Activated CD4-positive, alpha-beta T cell treated with anti-CD3 and anti-CD28 coated beads, Interleukin-2, Interleukin-6, amounts not matched to agents 100 ng/mL and 50 ng/mL, durations not matched to agents 16 hours and 8 hours (primary cell): ENCODE measurements at regions not wholly inside any gene's neighbourhood (a gene's known extent, or its start where the extent isn't known, plus 50 kb on each side); places are given as distances from the start of the nearest gene placed in this dataset.

Source experiments
- DNase-seq: peaks from one replicate; pipeline ENCODE4 v3.0.0-alpha.2; 2020

DNA sequence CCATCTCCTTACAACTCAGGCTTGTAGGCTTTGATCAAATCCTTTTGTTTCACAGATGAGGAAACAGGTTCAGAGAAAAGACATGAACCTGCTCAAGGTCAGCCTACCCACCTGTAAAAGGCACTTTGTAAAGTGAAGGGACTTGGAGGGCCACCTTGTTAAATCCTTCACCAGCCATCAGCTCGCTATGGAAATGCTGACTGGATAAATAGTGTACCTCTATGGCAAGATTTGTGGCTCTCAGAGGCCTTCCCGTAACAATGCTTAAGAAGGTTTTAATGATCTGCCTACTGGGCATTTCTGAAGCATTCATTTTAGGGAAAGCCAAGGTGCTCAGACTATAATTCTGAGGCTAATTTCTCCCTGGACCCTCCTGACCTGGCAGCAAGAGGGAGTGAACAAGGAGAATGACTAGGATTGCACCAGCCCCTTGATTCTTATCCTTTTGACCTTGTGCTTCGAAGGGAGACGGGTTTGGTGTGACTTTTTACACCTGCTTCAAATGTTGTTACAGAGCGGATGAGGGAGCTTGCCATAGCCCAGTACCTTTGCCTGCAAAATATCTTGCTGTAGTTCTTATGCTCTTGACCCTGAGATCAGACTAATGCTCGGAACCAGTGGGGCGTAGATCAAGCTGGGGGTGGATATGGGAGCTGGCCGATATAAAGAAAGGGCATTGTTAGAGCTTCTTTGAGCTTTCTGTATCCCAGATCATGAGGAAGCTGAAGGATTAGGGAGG lies 90.9 kb upstream of the CXCR4 start:
- no peak for DNase-seq

DNA sequence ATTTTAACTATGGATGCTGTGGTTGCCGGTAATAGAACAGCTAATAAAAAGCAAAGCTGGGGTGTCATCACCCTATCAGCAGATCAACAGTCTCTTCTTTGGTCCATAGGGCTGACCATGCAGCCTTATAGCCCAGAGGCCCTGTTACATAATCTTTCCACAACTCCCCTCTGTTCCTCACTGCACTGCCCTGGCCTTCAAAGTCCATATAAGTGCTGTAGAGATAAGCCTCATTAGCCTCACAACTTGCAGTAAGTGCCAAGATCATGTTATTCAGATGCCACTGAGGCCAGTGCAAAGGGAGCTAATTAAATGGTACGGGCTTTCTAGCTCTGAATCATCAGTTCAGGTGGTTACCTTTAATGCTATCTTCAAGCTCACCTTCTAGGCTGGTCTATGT lies 89.7 kb upstream of the CXCR4 start:
- DNase-seq = no peak

DNA sequence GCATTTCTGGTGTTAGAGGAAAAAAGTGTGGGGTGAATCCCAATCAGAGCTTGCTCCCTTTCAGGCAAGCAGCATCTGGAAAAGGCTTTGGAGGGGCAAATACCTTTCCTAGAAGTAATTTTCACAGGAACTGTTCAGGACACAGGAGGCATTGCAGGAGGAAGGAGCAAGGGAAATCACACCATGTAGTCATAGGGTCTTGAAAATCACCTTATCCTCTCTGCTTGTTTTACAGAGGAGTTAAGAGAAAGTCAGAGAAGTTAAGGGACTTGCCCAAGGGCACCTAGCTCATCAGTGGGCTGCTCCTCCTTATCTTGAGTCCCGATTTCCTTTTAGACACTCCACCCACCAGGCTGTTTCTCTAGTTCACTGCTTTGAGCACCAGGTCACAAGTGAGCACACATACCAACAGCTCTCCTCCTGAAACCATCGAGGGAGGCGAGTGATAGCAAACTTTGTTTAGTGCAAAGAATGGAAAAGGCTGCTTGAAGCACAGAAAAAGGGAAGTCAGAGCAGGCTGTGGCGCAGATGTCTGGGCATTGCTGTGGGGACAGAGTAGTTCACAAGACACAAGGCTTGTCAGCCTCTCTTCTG lies 89.2 kb upstream of the CXCR4 start:
- DNase-seq = no peak

DNA sequence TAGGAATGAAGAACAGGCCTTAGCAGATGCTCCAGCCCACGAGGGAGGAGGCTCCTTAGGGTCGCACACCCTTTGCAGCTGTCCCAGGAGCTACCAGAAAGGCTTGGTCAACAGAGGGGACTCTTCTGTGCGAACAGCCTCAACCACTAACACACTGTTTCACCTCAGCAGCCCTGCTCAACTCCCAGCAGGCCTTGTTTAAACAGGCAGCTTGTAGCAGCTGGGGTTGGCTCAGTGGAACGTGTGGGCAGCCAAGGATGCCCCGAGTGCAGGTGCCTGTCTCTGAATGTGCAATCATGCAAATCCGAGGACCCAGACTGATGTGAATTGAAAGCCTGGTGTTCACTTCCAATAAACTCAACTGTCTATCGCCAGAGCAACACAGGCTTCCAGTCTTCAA lies 88.7 kb upstream of the CXCR4 start:
- DNase-seq = peak; percentile 30

DNA sequence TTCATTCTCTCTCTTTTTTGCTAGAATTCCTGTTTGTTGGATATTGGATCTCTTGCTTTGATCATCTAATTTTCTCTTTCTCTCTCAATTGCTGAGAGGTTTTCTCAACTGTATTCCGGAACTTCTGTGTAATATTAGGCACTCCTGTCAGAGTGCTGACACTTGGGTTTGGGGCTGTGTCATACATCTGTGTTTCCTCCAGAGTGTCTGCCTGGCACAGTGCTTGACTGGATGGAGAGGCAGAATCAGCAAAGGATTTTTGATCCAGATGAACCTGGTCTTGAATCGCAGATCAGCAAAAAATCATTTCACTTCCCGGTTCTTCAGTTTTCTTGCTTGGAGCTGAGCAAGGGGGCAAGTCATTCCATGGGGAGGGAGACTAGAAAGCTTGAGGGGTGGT lies 87.7 kb upstream of the CXCR4 start:
- DNase-seq = no peak

DNA sequence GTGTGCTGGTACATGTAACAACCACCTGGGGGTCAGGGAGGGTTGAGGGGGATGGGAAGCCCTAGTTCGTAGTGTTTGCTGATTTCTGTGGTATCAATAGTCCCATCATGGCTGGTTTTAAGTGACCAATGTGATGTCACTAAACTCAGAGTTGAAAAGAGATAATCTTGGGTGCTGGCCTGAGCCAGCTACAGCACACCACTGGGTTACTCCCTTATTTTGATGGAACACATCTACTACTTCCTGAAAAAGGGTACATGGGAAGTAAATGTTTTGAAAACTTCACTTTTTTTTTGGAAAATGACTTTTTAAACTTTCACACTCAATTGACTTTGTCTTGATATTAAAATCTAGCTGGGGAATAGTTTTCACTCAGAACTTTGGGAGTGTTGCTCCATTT lies 87.0 kb upstream of the CXCR4 start:
- DNase-seq = no peak

DNA sequence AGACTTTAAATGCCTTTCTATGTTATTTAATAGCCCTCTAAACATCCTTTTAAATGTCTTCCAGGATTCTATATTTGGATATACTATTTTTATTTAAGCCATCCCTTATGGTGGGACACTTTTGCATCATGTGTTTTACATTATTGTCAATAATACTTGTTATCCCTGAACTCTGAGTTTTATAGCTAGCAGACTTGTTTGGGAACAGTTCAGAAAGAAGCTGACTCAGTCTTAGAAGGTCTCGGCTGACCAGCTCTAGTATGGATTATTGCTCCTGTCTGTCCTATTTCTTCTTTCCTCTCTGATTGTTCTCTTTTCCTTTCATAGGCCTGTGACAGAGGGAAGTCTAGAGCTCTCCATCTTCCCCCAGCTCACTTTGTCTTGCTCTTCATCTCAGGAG lies 77.3 kb upstream of the CXCR4 start:
- DNase-seq = no peak

DNA sequence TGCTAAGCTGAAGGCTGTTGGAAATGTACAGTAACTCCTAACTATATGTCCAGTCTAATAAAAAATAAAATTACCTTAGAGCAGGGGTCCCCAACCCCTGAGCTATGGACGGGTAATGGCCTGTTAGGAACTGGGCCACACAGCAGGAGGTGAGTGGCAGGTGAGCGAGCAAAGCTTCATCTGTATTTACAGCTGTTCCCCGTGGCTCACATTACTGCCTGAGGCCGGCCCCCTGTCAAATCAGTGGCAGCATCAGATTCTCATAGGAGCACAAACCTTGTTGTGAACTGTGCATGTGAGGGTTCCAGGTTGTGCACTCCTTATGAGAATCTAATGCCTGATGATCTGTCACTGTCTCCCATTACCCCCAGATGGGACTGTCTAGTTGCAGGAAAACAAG lies 73.1 kb upstream of the CXCR4 start:
- DNase-seq = no peak

DNA sequence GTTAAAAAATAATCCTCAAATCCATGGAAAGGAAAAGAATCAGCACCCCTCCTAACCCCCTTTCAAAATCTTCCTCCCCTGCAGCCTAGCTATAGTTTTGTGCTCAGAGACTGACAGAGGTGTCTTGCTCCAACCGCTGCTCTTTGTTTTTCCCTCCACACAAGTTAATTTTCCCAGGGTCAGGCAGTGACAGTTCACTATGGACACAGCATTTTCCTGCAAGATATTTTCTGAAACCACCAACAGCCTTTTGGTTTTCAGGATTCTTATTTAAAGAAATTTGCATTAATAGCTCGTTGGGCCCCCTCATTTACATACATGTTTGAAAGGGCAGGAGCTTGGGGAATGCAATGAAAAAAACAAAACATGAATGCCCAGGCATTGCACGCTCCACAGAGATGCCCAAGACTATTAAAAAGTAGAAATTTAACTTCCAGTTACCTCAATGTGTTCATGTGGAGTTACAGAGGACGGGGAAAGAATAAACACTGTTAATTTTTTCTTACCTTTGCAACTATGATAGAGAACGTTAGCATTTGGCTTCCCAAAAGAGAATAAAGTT lies 71.4 kb upstream of the CXCR4 start:
- DNase-seq = no peak

DNA sequence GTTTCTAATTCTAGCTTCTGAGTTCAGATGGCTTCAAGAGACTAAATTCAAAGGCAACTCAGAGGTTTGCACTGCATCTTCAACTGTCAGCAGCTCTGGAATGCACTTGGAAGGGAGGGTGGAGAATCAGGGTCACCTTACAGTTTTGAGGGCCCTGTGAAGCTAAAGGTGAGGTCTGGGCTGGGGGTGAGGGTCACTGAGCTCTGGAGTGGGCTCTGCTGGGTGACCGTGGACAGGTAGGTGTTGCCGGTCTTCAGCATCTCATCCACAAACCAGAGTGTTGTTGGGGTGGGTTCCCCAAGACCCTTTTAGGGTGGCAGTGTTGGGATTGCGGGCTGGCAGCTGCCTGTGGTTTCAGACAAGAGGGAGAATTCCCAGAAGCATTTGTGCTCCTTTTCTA lies 70.1 kb upstream of the CXCR4 start:
- no peak for DNase-seq

DNA sequence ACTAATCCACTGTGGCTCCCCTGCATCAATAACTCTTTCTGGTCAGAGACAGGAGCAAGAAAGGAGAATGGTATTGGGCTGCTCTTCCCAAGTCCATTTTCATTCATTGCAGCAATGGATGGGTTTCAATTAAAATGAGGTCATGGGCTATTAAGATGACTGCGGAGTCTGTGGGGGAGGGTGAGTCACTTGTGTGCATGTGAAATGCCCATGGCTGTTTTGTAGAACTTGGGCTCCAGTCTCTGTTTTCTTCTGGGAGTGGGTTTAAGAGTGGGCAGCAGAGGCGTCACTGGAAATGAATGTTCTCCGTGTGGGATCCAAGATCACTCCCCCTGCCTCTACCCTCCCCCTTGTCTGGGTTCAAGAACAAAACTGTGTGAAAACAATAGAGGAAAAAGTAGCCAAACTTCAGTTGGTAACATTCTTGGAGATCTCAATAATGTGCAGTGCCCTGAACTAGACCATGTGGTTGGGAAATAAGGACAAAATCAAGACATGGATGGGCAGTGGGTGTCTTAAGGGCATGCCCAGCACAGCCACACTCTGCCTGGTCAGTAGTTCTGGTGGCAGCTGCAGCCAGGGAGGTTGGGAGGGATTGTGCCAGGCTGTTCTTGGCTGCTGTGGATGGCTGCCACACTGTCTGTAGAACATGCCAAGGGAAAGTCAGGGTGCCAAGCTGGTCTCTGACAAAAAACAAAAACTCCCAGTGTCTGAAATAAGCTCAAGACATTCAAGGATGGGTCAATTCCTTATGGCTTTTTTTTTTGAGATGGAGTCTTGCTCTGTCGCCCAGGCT lies 68.2 kb upstream of the CXCR4 start:
- DNase-seq = no peak

DNA sequence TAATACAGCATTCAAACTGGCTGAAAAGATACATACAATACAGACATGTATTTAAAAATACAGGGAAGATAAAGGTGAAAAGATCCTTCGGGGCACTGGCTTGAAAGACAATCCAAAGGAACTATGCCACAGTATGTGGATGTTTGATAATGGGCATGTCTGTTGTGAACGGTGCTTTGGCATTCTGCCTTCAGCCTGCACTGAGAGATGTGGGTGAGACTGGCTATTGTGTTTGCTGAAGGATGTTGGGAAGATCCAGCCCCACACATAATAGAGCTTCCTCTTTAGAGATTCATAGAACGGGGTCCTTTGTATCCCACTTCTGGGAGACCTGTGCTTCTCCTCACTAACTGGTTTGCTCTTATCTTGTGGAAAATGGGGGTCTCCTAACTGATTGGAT lies 65.1 kb upstream of the CXCR4 start:
- no peak for DNase-seq

DNA sequence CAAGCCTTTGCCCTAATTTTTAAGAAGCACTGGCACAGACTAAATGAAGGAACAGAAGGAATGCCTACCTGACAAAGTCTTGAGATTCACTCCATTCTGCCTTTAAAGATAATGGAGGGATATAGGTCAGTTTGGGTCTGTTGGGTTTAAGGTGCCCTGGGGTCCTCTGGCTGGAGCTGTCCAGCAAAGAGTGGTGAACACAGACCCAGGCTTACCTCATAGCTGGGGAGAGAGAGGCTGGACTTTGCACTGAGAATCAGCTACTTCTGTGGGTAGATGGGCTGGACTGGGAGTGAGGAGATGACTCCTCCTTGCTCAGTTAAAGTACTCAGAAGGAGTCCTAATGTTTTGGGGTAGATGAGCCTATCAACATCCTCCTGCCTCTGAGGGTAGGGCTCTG lies 64.4 kb upstream of the CXCR4 start:
- no peak for DNase-seq

DNA sequence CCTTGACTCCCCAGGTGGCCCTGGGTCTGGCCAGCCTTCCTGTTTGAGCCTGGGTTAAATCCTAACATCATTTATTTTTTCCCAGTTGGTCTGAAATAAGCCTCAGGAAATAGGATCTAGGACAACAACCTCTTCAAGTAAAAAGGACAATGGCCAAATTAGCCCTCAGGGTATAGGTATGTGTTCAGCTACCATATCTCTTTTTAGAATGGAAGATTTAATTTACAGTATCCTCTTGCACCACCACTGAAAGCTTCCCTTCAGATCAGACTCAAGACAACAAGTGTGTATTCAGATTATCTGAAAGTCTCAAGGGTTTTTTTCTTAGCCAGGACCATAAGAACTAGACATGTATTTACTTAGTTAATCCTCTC lies 61.6 kb upstream of the CXCR4 start:
- DNase-seq = no peak

DNA sequence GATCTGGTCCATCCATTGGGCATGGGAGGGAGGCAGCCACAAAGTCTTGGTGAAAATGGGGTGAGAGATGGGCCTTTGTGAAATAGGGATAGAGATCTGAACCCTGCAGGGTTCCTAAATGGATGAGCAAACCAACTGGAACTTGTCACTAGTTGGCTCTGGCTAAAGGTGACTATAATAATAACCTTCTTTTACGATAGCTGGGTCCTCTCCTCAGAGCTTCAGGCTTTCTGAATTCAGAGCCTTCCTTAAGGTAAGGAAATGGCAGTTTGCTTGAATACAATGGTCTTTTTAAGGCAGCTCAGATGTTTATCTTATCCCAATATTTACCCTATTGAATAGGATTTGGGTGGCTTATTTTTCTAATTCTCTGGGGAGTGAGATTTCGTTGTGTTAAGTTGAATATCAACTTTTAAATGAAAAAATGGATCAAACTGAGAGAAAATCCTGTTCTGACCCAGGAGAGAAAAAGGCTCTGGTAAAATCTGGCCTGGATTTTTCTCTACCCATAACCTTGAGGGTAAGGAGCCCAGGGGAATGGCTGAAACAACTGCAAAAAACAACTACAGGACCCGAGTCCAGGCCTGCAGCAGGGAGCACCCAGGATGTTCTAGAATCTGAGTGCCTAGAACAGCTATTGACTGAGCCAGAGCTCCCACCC lies 61.1 kb upstream of the CXCR4 start:
- DNase-seq = no peak

DNA sequence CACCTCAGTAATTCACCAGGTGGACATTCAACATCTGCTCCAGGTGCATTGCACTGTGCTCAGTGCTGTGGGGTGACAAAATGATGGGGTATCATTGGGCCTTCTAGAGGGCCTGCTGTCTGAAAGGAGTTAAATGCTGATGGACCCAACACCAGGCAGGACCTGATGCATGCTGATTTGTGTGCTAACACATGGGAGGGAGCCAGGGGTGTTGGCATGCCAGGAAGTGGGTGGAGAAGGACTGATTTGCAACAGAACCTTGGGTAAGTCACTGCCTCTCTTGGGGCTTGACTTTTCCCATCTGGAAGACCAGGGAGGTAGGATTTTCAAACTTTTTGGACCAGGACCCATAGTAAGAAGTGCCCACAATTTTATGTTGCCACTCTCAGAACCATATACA lies 57.9 kb upstream of the CXCR4 start:
- no peak for DNase-seq

DNA sequence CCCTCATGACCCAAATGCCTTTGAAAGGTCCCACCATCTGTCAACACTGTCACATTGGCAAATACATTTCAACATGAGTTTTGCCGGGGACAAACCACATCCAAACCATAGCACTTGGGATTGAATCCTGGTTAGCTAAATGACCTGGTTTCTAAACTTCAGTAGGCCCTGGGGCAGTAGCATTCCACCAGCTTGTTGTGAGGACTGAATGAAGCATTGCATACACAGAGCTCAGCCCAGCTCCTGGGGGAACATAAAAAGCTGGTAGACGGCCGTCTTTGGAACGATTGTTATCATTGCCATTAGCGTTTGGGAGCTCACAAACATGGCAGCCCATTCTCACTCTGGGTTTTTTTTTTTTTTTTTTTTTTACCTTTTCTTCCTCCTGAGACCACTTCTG lies 57.5 kb upstream of the CXCR4 start:
- no peak for DNase-seq

DNA sequence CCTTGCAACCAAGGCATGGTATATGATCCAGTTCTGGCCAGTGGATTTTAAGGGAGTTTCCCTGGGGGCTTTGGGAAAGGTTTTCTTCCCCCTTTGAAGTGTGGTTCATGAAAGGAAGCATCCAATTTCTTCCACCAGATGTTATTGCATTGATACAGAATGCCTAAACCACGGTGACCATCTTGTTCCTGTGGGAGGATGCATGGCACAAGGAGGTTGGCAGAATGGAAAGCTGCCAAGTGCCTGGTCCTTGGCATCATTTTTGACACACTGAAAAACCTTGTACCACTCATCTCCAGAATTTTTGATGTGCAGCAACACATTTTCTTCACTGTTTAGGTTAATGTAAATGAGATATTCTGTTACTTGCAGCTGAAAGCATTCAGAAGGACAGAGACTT lies 55.2 kb upstream of the CXCR4 start:
- no peak for DNase-seq

DNA sequence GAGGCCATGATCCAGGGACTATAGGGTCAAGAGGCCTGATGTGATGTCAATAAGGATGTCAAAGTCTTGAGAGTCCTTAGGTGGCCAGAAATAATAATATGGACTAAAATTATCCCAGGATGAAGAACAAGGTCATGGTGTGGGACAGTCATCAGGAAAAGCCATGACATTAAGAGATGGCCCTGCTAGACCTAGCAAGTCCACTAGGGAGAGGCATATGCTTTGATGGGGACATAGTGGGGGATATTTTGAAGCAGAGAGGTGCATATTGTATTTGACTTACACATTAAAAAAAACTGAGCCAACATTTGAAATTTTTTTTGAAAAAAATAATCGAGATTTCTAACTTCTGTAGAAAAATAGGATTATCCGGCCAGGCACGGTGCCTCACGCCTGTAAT lies 53.3 kb upstream of the CXCR4 start:
- DNase-seq = no peak

DNA sequence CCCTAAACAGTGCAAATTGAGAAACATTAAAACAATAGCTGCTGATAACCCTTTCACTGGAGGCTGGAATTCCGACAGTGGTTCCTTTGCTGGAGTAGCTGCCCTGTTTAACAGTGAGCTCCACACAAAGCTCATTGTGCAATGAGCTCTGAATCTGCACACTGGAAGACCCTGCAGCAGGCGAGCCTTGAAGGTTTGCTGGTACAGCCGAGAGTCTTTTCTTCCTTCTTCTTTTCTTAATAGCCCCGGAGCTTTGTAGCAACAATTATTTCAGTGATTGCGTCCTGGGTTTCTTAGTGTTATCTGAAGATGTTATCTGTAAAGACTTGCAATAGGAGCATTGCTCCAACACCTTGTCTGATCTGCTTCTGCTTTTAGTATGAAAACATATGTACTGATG lies 50.8 kb upstream of the CXCR4 start:
- no peak for DNase-seq

DNA sequence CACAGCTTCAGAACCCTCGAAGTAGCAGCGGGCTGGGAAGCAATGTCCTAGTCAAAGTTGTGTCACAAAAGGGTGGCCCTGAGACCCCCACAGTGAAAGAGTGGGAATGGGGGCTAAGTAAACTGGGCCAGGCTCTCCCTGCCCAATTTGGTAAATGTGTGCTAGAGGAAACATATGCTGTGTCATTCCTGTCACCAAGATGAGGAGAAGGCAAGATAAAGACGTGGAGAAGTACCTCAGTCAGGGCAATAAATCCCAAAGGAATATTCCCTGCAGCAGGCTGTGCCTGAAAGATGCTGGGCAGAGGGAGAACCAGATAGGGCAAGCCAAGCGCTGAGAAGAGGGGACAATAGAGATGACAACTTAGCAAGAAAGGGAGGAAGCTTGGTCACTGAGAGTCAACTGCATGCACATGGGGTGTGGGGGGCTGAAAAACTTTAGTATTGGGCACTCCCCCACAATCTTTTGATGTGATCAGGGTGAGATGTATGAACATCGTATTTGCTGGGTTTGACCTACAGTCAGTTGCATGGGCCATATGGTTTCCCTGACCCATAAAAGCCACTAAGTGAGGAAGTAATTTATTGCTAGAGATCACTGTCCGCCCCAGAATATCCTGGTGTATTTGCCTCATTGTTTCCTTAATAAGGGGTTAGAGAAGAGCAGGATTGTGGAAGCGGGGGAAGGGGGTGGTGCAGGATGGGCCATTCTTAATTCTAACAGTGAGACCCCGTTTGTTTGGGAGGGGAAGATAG lies 49.9 kb upstream of the CXCR4 start:
- DNase-seq = no peak
